ENCODE measurements at regions not wholly inside any gene's neighbourhood (a gene's known extent, or its start where the extent isn't known, plus 50 kb on each side); places are given as distances from the start of the nearest gene placed in this dataset.

- TF ChIP-seq EZH2phosphoT487 (IDR thresholded peaks at IDR 0.05; ENCODE audit: borderline replicate concordance): no peak
- no peak for TF ChIP-seq POLR2AphosphoS5 (IDR thresholded peaks at IDR 0.05; ENCODE audit: low read depth, low read length)
- no peak for TF ChIP-seq CTCF (IDR thresholded peaks at IDR 0.05 in 2 of 3, conservative IDR thresholded peaks at IDR 0.05 in 1 of 3; ENCODE audit: borderline replicate concordance in 1 of 3, insufficient read depth in 1 of 3, low read depth in 2 of 3, low read length in 2 of 3)
- no peak for TF ChIP-seq MAX (IDR thresholded peaks at IDR 0.05)
- no peak for TF ChIP-seq REST (IDR thresholded peaks at IDR 0.05; ENCODE audit: low read depth)
- no peak for TF ChIP-seq EZH2 (IDR thresholded peaks at IDR 0.05)
- no peak for TF ChIP-seq ZBTB33 (IDR thresholded peaks at IDR 0.05; ENCODE audit: extremely low read depth, insufficient replicate concordance, low read length)
Measured at GRCh38 chr11:134615041-134615615, 203.1 kb upstream of the B3GAT1 start.

All from HCT116 (cell line).